DND-41 (cell line): ENCODE measurements at regions not wholly inside any gene's neighbourhood (a gene's known extent, or its start where the extent isn't known, plus 50 kb on each side); places are given as distances from the start of the nearest gene placed in this dataset.

ENCODE experiments used
- ATAC-seq: fragments of 200-7000 bp; cut with Tn5 transposase; 3 replicates; pipeline ENCODE4 v1.9.1; 2021; ENCODE audit warnings: low read depth; ENCODE audit not compliant: insufficient read depth
- DNase-seq: peaks from one replicate; pipeline ENCODE4 v3.0.0-alpha.2; 2020
- H2AFZ ChIP-seq: 2 replicates; pipeline ENCODE4 v1.6.0; 2012; ENCODE audit warnings: low read depth, low read length
- H3K27ac ChIP-seq: 2 replicates; pipeline ENCODE4 v1.5.1; 2012; ENCODE audit warnings: low read length, inconsistent platforms
- H3K27me3 ChIP-seq: fragments of 200-600 bp; sonication (generic); 2 replicates; pipeline ENCODE4 v1.6.0; 2012; ENCODE audit warnings: low read length, mild to moderate bottlenecking, inconsistent platforms; ENCODE audit not compliant: insufficient read depth, poor library complexity
- H3K36me3 ChIP-seq: 2 replicates; pipeline ENCODE4 v1.5.1; 2012; ENCODE audit warnings: low read length, inconsistent platforms; ENCODE audit not compliant: insufficient read depth
- H3K4me1 ChIP-seq: 2 replicates; pipeline ENCODE4 v1.5.1; 2012; ENCODE audit warnings: mild to moderate bottlenecking, low read length; ENCODE audit not compliant: insufficient read depth
- H3K4me2 ChIP-seq: 2 replicates; pipeline ENCODE4 v1.6.0; 2012; ENCODE audit warnings: mild to moderate bottlenecking, moderate library complexity, low read length, inconsistent platforms; ENCODE audit not compliant: insufficient read depth
- H3K4me3 ChIP-seq, 2 experiments: fragments of 200-600 bp in 1 of 2; shearing (Covaris generic) in 1 of 2; 2 replicates each; pipeline ENCODE4 v1.5.1; 2012 to 2016; ENCODE audit warnings: inconsistent platforms in 2 of 2, low read length in 2 of 2, mild to moderate bottlenecking in 2 of 2, low read depth in 1 of 2, moderate library complexity in 1 of 2
- H3K79me2 ChIP-seq: 2 replicates; pipeline ENCODE4 v1.6.0; 2012; ENCODE audit warnings: low read length, inconsistent platforms; ENCODE audit not compliant: insufficient read depth
- H3K9ac ChIP-seq: 2 replicates; pipeline ENCODE4 v1.6.0; 2012; ENCODE audit warnings: low read depth, mild to moderate bottlenecking, inconsistent platforms, low read length, moderate library complexity
- H3K9me3 ChIP-seq: 2 replicates; pipeline ENCODE4 v1.5.1; 2012; ENCODE audit warnings: low read length, moderate library complexity, mild to moderate bottlenecking, inconsistent platforms; ENCODE audit not compliant: insufficient read depth, severe bottlenecking
- H4K20me1 ChIP-seq: 2 replicates; pipeline ENCODE4 v1.6.0; 2012; ENCODE audit warnings: low read length; ENCODE audit not compliant: insufficient read depth
- EZH2 ChIP-seq: IDR thresholded peaks from 3 replicates; pipeline ENCODE4 v1.6.1; 2012; ENCODE audit warnings: borderline replicate concordance, low read depth, mild to moderate bottlenecking, moderate library complexity, low read length, inconsistent platforms; ENCODE audit not compliant: severe bottlenecking
- TF ChIP-seq, protein P1 (sequence below): IDR thresholded peaks from 2 replicates; pipeline ENCODE4 v1.5.1; 2012; ENCODE audit warnings: borderline replicate concordance, low read length, moderate library complexity, mild to moderate bottlenecking; ENCODE audit not compliant: poor library complexity, severe bottlenecking; ENCODE audit errors: extremely low read depth

DNA sequence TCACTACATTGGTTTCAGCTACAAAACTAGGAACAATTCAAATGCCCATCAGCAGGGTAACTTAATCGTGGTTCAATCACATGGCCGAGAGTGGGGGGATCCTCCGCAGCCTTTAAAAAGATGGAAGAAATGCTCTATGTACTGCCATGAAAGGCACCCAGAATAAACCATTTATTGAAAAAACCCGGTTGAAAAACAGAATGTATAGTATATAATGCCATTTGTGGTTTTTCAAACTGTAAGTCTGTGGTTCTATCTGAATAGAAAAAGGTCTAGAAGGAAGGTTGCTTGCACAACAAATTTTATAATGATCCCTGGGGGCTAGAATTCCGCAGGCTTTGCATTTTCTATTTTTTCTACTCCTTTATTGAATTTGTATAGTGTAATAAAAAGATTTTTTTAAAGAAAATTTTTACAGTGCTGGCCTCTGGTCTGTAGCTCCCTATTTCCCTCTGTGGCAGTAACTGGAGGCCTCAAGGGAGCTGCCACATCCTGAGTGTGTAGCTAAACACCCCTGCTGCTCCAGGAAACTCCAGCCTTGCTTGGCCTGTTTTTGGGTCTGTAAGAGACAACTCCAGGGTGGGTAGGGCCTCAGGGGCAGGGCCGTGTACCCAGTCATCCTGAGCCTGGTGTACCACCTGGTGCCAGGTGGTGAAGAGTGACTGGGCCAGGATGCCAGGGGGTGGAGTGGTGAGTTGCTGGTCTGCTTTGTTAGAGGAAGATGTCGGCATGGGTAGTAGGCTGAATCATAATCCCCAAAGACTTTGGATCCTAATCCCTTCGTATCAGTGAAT, 51.5 kb upstream of the EPS8L3 start:
- Histone ChIP-seq H3K36me3 (no peaks in the 10 kb centered on the region), H2AFZ (no peak overlapping the region), H3K27me3 (no peaks in the 10 kb centered on the region), H3K79me2 (no peaks in the 10 kb centered on the region), H4K20me1 (no peaks in the 10 kb centered on the region), H3K9ac (peak overlapping the region; percentile 40), H3K27ac (peak overlapping the region; percentile 96), H3K4me3 (no peak overlapping the region), H3K4me2 (peak overlapping the region; percentile 22; the same call in 1 of the 2 replicates), H3K9me3 (peaks cover 6% of the 10 kb centered on the region), H3K4me1 (peaks cover 53% of the 10 kb centered on the region)
- peak; percentile 80 for DNase-seq
- peak; percentile 85 for ATAC-seq
- no peak for TF ChIP-seq EZH2
- TF ChIP-seq, protein P1, sequence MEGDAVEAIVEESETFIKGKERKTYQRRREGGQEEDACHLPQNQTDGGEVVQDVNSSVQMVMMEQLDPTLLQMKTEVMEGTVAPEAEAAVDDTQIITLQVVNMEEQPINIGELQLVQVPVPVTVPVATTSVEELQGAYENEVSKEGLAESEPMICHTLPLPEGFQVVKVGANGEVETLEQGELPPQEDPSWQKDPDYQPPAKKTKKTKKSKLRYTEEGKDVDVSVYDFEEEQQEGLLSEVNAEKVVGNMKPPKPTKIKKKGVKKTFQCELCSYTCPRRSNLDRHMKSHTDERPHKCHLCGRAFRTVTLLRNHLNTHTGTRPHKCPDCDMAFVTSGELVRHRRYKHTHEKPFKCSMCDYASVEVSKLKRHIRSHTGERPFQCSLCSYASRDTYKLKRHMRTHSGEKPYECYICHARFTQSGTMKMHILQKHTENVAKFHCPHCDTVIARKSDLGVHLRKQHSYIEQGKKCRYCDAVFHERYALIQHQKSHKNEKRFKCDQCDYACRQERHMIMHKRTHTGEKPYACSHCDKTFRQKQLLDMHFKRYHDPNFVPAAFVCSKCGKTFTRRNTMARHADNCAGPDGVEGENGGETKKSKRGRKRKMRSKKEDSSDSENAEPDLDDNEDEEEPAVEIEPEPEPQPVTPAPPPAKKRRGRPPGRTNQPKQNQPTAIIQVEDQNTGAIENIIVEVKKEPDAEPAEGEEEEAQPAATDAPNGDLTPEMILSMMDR: peak; percentile 9

GRCh38 chr1:109814223-109814622, 50.5 kb upstream of the EPS8L3 start:
- Histone ChIP-seq H3K27ac (peak overlapping the region; percentile 96), H3K9ac (peak overlapping the region; percentile 40), H3K9me3 (peaks cover 6% of the 10 kb centered on the region), H3K36me3 (no peaks in the 10 kb centered on the region), H3K4me3 (no peak overlapping the region), H3K4me1 (peaks cover 53% of the 10 kb centered on the region), H3K4me2 (no peak overlapping the region), H3K79me2 (no peaks in the 10 kb centered on the region), H3K27me3 (no peaks in the 10 kb centered on the region), H4K20me1 (no peaks in the 10 kb centered on the region), H2AFZ (peak overlapping the region; percentile 14; the same call in 1 of the 2 replicates)
- no peak for DNase-seq
- no peak for ATAC-seq
- TF ChIP-seq, protein P1: no peak
- TF ChIP-seq EZH2: no peak
